ENCODE measurements at regions not wholly inside any gene's neighbourhood (a gene's known extent, or its start where the extent isn't known, plus 50 kb on each side); places are given as distances from the start of the nearest gene placed in this dataset.

- TF ChIP-seq CTCF (IDR thresholded peaks at IDR 0.05) = no peak
- no peak for TF ChIP-seq POLR2AphosphoS5 (IDR thresholded peaks at IDR 0.05)
Measured at GRCh38 chr2:105570757-105571156, 171.9 kb upstream of the FHL2 start.
